Activated CD4-positive, alpha-beta T cell treated with anti-CD3 and anti-CD28 coated beads, Interleukin-10, Interleukin-2, amounts not matched to agents 100 ng/mL and 50 ng/mL, durations not matched to agents 16 hours and 8 hours (primary cell): ENCODE measurements at regions not wholly inside any gene's neighbourhood (a gene's known extent, or its start where the extent isn't known, plus 50 kb on each side); places are given as distances from the start of the nearest gene placed in this dataset.
"Not testable (repeated sequence)": the region's sequence is repeated elsewhere in the genome, so short reads cannot be mapped to it uniquely, and the experiment has no call there.

Experiments used
- DNase-seq: peaks from one replicate; pipeline ENCODE4 v3.0.0-alpha.2; 2020

GRCh38 chr10:21463436-21463835 lies 62.0 kb downstream of the SKIDA1 start:
- DNase-seq: no peak

DNA sequence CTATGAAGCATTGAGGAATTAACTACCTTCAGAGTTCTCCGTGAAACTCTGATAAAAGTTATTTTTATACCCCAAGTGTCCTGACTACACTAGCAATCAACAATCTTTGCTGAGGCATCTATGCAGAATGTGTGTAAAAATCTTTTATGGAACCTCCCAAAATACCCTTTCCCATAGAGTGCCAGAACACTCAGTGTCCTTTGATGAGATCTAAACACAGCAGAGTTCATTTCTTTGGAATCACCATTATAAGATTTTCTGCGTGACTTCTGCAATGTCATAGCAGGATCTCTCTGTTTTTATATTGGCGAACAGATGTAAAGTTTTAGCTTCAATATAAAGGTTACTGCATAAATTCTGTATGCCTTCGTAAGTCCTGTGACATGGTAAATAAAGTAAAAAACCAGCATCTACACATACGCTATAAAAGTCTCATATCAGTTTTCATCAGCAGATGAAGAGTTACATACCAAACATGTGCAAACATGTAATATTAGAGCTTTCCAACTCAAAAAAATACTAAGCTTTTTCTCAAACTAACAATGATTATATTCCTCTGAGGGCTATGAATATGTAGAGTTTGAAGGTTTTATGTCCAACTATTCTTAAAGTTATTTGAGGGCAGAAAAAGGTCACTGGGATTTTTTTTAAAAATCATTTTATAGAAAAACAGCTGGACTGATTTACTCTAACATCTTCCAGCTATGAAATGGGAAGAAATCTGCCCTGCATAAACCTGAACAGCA lies 67.2 kb downstream of the SKIDA1 start:
- no peak for DNase-seq

- DNase-seq: no peak
Measured at GRCh38 chr10:21456160-21456559, 69.3 kb downstream of the SKIDA1 start.

DNA sequence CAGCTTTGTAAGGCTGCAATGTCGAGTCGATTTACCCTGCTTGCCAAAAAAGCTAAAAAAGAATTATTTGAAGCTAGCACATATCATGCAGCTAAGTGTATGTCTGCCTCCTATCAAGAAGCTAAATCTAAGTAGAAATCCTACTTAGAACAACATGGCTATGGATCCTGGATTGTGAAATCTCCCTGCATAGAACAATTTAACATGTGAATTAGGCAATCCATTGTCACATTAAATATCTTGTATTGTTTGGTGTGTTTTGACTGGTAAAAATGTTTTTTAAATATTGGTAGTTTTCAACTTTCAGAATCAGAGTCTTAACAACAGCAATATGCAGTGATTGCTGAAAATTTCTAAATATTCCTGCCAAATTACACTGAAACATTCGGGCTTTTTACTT lies 73.3 kb downstream of the SKIDA1 start:
- DNase-seq: no peak

DNA sequence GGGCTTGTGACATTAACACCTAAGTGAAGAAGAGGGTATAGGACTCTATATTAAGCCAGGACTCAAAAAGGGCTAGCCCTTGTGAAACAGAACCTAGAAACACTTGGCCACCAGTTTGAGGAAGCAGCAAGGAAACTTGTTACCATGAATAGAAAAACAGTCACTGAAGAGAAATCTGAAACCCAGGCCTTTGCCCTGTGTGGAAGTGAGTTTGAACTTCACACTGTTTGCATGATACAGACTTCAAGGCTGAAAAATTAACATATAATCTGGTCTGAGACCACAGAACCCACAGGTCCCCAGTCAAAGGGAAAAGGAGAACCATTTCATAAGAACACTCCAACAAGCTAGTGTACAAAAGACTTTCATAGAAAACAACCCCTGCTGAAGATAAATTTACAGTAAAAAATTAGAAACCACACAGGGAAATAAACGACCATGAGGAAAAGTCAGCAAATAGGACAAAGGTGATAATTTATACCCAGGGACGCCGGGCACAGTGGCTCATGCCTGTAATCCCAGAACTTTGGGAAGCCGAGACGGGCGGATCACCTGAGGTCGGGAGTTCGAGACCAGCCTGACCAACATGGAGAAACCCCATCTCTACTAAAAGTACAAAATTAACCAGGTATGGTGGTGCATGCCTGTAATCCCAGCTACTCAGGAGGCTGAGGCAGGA lies 76.1 kb downstream of the SKIDA1 start:
- no peak for DNase-seq

DNA sequence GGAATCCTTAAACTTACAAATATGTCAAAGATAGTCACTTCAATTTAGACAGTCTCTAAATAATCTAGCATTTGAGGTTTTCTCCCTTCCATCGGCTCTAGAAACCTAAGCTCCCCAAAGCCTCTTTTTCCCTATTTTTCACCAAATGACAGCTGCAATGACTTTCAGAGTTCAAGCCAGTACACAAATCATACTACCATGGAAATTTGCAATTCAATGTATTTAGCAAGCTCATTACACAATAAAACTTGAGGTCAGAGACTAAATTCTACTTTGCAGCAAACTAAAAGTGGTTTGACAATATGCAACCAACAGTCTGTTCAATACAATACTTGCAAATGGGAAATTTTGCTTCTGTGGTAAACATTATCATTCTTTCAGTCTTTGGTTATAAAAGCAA lies 80.3 kb downstream of the SKIDA1 start:
- no peak for DNase-seq

DNA sequence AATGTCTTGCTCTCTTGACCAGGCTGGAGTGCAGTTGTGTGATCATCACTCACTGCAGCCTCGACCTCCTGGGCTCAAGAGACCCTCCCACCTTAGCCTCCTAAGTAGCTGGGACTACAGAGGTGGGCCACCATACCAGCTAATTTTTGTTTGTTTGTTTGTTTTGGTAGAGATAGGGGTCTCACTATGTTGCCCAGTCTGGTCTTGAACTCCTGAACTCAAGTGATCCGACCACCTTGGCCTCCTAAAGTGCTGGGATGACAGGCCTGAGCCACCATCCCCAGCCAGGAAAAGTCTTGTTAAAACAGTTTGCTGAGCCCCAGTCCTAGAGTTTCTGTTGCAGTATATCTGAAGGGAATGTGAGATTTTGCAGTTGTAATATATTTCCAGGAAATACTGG lies 83.9 kb downstream of the SKIDA1 start:
- no peak for DNase-seq

DNA sequence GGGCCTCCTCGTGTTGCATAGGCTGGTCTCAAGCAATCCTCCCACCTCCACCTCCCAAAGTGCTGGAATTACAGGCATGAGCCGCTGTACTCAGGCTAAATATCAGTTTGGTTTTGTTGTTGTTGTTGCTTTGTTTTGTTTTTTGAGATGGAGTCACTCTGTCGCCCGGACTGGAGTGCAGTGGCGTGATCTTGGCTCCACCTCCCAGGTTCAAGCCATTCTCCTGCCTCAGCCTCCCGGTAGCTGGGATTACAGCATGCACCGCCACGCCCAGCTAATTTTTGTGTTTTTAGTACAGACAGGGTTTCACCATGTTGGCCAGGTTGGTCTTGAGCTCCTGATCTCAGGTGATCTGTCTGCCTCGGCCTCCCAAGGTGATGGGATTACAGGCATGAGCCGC lies 86.6 kb downstream of the SKIDA1 start:
- DNase-seq: not testable (repeated sequence)

- no peak for DNase-seq
Measured at GRCh38 chr10:21437770-21438382, 87.6 kb downstream of the SKIDA1 start.

- no peak for DNase-seq
Measured at GRCh38 chr10:21432266-21432665, 93.2 kb downstream of the SKIDA1 start.

- DNase-seq: no peak
Measured at GRCh38 chr10:21431799-21432198, 93.7 kb downstream of the SKIDA1 start.

- no peak for DNase-seq
Measured at GRCh38 chr10:21427804-21428481, 97.5 kb downstream of the SKIDA1 start.

DNA sequence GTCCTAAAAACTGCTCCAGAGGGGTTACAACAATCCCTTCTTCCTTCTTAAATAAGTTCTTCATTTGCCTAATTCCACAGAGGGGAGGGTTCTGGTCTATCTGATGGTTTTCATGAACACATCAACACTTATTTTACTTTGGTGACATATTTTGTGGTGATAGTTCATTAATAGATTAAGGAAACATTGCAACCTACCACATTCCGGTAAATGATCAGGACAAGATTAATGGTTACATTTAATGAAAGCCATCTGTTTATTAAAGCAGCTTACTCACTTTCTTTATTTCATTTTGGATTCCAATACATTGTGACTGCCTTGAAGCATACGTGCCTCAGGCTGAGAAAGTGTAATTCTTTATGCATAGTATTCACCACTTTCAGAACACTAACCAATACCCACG lies 101.0 kb downstream of the SKIDA1 start:
- DNase-seq: no peak

- DNase-seq: no peak
Measured at GRCh38 chr10:21423850-21424249, 101.6 kb downstream of the SKIDA1 start.

- DNase-seq: no peak
Measured at GRCh38 chr10:21423338-21423737, 102.1 kb downstream of the SKIDA1 start.

DNA sequence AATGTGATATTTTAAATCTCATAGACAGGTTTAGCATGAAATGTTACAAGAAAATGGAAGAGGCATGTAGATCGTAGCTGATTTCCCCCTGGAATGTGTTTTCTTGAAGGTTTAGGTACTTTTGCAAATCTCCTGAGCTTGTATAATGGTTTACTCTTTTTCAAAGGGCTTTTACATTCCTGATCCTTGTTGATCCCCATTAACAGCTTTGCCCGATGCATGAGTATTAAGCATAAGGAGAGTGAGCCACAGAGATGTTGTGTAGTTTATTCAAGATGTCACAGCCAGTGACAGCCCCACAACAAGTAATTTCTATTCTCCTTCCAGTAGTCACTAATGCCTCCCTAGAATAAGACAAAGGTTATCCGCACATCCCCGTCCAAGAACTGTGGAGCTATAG lies 103.7 kb downstream of the SKIDA1 start:
- DNase-seq: no peak

DNA sequence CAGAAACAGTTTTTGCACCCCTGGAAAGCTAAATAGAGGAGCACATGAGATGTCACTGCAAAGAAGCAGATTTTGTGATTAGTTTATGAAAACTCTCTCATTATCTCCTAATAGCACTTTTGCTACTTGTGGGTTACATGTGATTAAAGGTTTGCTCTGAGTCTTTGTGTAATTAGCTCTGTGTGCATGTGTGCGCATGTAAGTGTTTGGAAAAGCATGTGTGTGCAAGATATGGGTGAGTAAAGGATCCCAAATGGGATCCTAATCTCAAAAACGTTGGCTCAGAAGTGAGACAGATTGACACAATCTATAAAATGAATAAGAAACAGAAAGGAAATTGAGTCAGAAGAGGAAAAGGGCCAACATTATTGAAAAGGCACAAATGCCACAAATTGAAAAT lies 104.5 kb downstream of the SKIDA1 start:
- no peak for DNase-seq

- DNase-seq: not testable (repeated sequence)
Measured at GRCh38 chr10:21418981-21419576, 106.4 kb downstream of the SKIDA1 start.

DNA sequence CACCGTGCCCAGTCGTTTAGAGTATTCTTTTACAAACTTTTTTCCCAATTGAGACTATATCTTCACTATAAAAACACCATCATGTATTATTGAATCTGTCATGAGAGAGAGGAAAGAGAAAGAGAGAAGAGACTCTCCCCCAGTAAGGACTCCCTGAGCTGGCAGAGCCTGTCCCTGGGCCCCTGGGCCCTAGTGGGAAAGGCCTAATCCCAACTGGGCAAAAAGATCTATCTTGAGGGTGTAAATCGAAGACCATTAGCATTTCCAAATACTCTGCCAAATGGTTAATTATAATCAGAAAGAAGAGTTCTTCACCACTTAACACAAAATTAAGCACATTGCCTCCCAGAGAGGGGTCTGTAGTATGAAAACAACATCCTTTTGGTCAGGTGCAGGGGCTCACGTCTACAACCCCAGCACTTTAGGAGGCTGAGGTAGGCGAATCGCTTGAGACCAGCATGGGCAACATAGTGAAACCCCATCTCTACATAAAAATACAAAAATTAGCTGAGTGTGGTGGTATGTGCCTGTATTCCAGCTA lies 108.2 kb downstream of the SKIDA1 start:
- DNase-seq: no peak

DNA sequence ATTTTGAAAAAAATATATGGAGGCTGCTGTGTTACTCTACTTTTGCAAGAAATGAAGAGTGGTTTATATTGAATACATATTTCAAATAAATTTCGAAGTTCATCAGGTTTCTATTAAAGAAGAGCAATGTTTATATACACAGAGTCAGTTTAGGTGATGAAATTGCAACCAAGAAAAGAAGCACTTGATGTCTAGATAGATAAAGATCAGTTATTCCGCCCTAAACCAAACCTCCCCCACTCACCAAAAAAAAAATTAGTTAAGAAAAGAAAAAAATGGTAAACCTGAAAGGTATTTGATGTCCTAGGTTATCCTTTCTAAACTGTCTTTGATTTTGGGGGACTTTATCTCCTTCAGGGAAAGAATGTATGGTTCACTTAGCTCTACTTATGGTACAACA lies 111.8 kb downstream of the SKIDA1 start:
- no peak for DNase-seq

GRCh38 chr10:21413268-21413667 lies 112.2 kb downstream of the SKIDA1 start:
- no peak for DNase-seq

DNA sequence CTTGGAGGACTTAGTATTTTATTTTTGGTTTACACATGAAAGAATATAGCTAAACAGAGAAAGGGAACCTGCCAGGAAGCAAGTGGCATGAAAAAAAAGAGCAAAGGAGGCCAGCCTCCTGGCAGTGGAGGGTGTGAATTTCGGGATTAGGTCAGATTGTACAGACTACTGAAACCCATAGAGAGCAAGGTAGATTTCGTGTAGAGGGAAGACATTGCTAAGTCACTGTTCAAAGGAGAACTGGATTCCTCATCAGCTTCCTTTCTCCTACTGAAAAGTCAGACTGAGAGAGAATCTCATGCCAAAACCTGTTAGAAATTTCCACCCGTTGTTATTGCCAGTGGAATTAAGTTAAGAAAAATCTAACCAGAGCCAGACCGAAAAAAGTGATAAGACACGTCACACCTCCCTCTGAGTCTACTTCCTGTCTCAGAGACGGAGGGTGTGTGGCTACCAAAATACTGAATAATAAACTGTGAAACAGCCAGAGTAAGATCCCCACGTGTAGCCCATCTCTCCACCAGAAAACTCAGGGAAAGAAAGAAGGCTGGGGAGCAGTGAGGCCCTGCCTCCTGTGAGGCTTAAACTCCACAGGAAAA lies 118.8 kb downstream of the SKIDA1 start:
- peak; percentile 51 for DNase-seq

DNA sequence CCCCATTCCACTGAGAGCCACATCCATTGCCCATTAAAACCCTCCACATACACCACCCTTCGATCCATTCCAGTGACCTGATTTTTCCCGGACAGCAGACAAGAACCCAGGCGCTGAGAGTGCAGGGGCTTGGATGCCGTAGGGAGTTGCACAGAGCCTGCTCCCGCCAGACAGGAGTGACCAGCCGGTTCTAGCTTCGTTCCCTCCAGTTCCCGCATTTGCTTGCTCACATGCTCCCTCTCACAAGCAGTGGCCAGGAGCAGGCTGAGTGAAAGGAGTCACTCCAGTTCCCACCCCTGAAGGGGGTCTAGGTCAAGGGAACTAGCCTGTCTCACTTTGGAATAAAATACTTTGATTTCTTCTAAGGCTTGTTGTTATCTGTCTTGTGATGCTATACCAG lies 119.5 kb downstream of the SKIDA1 start:
- no peak for DNase-seq
